ENCODE measurements at regions not wholly inside any gene's neighbourhood (a gene's known extent, or its start where the extent isn't known, plus 50 kb on each side); places are given as distances from the start of the nearest gene placed in this dataset.

DNA sequence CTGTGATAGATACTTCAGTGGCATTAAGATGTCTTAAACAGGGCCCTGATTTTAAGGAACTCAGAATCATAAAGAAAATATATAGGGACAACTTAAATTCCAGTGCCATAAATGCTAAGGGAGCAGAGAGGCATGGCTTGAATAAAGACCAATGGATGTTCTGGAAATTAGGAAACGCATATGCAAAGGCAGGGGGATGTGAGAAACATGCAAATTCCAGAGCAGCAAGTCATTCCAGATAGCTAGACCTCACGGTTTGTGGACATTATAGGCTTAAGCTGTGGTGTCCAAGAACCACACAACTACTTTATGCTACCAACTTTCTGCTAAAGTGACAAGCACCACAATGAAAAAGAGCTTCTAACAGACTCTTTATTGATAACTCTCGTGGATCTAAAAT lies 132.6 kb upstream of the ANK2 start:
- TF ChIP-seq, protein P1, sequence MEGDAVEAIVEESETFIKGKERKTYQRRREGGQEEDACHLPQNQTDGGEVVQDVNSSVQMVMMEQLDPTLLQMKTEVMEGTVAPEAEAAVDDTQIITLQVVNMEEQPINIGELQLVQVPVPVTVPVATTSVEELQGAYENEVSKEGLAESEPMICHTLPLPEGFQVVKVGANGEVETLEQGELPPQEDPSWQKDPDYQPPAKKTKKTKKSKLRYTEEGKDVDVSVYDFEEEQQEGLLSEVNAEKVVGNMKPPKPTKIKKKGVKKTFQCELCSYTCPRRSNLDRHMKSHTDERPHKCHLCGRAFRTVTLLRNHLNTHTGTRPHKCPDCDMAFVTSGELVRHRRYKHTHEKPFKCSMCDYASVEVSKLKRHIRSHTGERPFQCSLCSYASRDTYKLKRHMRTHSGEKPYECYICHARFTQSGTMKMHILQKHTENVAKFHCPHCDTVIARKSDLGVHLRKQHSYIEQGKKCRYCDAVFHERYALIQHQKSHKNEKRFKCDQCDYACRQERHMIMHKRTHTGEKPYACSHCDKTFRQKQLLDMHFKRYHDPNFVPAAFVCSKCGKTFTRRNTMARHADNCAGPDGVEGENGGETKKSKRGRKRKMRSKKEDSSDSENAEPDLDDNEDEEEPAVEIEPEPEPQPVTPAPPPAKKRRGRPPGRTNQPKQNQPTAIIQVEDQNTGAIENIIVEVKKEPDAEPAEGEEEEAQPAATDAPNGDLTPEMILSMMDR (IDR thresholded peaks at IDR 0.05), result no peak
- Histone ChIP-seq H2AFZ (ENCODE audit: insufficient read depth, low read depth, low read length, poor library complexity, severe bottlenecking) (no peak overlapping the region), H3K79me2 (ENCODE audit: insufficient read depth, low read length) (no peaks in the 10 kb centered on the region), H4K20me1 (ENCODE audit: insufficient read depth, low read length) (no peaks in the 10 kb centered on the region), H3K4me1 (ENCODE audit: control insufficient read depth in 1 of 2, insufficient read depth in 2 of 2, low read length in 2 of 2) (no peaks in the 10 kb centered on the region), H3K36me3 (replicated peaks in 1 of 2; ENCODE audit: control insufficient read depth in 1 of 2, insufficient read depth in 2 of 2, low read length in 2 of 2) (no peaks in the 10 kb centered on the region), H3K9me3 (replicated peaks in 1 of 2; ENCODE audit: control insufficient read depth in 1 of 2, insufficient read depth in 1 of 2, low read length in 2 of 2) (no peaks in the 10 kb centered on the region), H3K4me3 (replicated peaks in 1 of 3; ENCODE audit: low read depth in 2 of 3, low read length in 3 of 3) (no peak overlapping the region), H3K27me3 (ENCODE audit: control insufficient read depth in 2 of 2, insufficient read depth in 2 of 2, low read length in 2 of 2) (no peaks in the 10 kb centered on the region), H3K27ac (ENCODE audit: low read depth in 1 of 2, low read length in 2 of 2) (no peak overlapping the region), H3K9ac (ENCODE audit: insufficient read depth, low read length, poor library complexity, severe bottlenecking) (no peak overlapping the region), H3K4me2 (replicated peaks; ENCODE audit: extremely low read depth, low read length, poor library complexity, severe bottlenecking) (no peak overlapping the region)
- no peak overlapping the region for H3K27ac Mint-ChIP-seq
- intact Hi-C loops (cut with micrococcal nuclease), result no loop called here
- H3K4me3 Mint-ChIP-seq, result no peak overlapping the region
- H3K36me3 Mint-ChIP-seq, result no peaks in the 10 kb centered on the region
- 94% methylated on average over 2 of the region's 3 CpGs for WGBS (ENCODE audit: insufficient coverage)
- no peaks in the 10 kb centered on the region for H3K9me3 Mint-ChIP-seq
- H3K4me1 Mint-ChIP-seq, result no peaks in the 10 kb centered on the region
- peaks cover 0 to 3% (median 1%) of the 10 kb centered on the region in 3 donors for H3K27me3 Mint-ChIP-seq (ENCODE audit: low read depth in 3 of 3)
- no peak for DNase-seq

DNA sequence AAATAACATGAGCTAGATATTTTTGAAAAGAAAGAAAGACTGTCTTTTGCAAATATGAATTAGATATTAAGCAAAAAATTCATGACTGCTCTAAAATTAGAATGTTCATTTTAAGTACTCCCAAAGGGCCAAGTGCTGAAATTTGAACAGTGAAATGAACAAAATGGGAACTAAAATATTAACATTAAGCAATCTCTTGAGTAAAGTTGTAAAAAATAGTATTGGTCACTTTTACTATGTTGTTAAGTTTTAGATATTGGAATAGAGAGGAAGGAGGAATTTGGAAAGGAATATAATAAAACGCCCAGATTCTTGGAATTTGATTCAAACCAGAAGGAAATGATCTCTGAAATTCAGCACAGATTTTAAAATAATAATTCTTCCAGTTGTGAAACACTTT lies 125.9 kb upstream of the ANK2 start:
- peaks cover 0 to 3% (median 1%) of the 10 kb centered on the region in 3 donors for H3K27me3 Mint-ChIP-seq (ENCODE audit: low read depth in 3 of 3)
- H3K4me2 ChIP-seq (replicated peaks; ENCODE audit: extremely low read depth, low read length, poor library complexity, severe bottlenecking), result no peak overlapping the region
- H3K36me3 Mint-ChIP-seq, result no peaks in the 10 kb centered on the region
- WGBS (ENCODE audit: insufficient coverage), result no CpG with 5 or more reads among the region's 1 CpG
- no peak overlapping the region for H3K27ac Mint-ChIP-seq
- H3K4me1 ChIP-seq (ENCODE audit: control insufficient read depth in 1 of 2, insufficient read depth in 2 of 2, low read length in 2 of 2), result no peaks in the 10 kb centered on the region
- DNase-seq, result no peak
- H3K4me3 Mint-ChIP-seq, result no peak overlapping the region
- no peaks in the 10 kb centered on the region for H3K27me3 ChIP-seq (ENCODE audit: control insufficient read depth in 2 of 2, insufficient read depth in 2 of 2, low read length in 2 of 2)
- H4K20me1 ChIP-seq (ENCODE audit: insufficient read depth, low read length), result no peaks in the 10 kb centered on the region
- no peak overlapping the region for H3K9ac ChIP-seq (ENCODE audit: insufficient read depth, low read length, poor library complexity, severe bottlenecking)
- TF ChIP-seq, protein P1 (IDR thresholded peaks at IDR 0.05), result no peak
- H3K4me3 ChIP-seq (replicated peaks in 1 of 3; ENCODE audit: low read depth in 2 of 3, low read length in 3 of 3), result no peak overlapping the region
- H3K27ac ChIP-seq (ENCODE audit: low read depth in 1 of 2, low read length in 2 of 2), result no peak overlapping the region
- peaks cover 0 to 3% (median 0%) of the 10 kb centered on the region in 7 donors for H3K9me3 Mint-ChIP-seq
- H3K79me2 ChIP-seq (ENCODE audit: insufficient read depth, low read length), result no peaks in the 10 kb centered on the region
- no peaks in the 10 kb centered on the region for H3K9me3 ChIP-seq (replicated peaks in 1 of 2; ENCODE audit: control insufficient read depth in 1 of 2, insufficient read depth in 1 of 2, low read length in 2 of 2)
- H3K36me3 ChIP-seq (replicated peaks in 1 of 2; ENCODE audit: control insufficient read depth in 1 of 2, insufficient read depth in 2 of 2, low read length in 2 of 2), result no peaks in the 10 kb centered on the region
- no peaks in the 10 kb centered on the region for H3K4me1 Mint-ChIP-seq
- intact Hi-C loops (cut with micrococcal nuclease), result no loop called here
- H2AFZ ChIP-seq (ENCODE audit: insufficient read depth, low read depth, low read length, poor library complexity, severe bottlenecking), result no peak overlapping the region

Data from CD14-positive monocyte (primary cell).